SK-N-SH treated with all-trans-retinoic acid at 6 μM for 48 hours (cell line): ENCODE measurements at regions not wholly inside any gene's neighbourhood (a gene's known extent, or its start where the extent isn't known, plus 50 kb on each side); places are given as distances from the start of the nearest gene placed in this dataset.

ENCODE experiments used
- ATAC-seq: fragments of 200-7000 bp; cut with Tn5 transposase; 3 replicates; pipeline ENCODE4 v1.9.1; 2020; ENCODE audit warnings: mild to moderate bottlenecking, moderate library complexity
- ARNTL ChIP-seq: fragments of 450-650 bp; formaldehyde crosslinking; IDR thresholded peaks from 2 replicates; pipeline ENCODE4 v1.5.0; 2020; ENCODE audit warnings: low read depth, mild to moderate bottlenecking, moderate library complexity, borderline replicate concordance
- BACH2 ChIP-seq: fragments of 250-450 bp; sonication (Bioruptor Pico); IDR thresholded peaks from 2 replicates; pipeline ENCODE4 v1.9.0; 2021; ENCODE audit warnings: mild to moderate bottlenecking, borderline replicate concordance
- CREB5 ChIP-seq: fragments of 250-450 bp; sonication (Bioruptor Pico); IDR thresholded peaks from 2 replicates; pipeline ENCODE4 v1.5.1; 2020; ENCODE audit warnings: low read depth, mild to moderate bottlenecking, moderate library complexity
- CSDC2 ChIP-seq: fragments of 250-450 bp; sonication (Bioruptor Pico); IDR thresholded peaks from 2 replicates; pipeline ENCODE4 v1.5.0; 2020; ENCODE audit warnings: mild to moderate bottlenecking, moderate library complexity
- CSRNP3 ChIP-seq: fragments of 250-450 bp; sonication (Bioruptor Pico); IDR thresholded peaks from 2 replicates; pipeline ENCODE4 v1.5.1; 2021; ENCODE audit warnings: mild to moderate bottlenecking, moderate library complexity
- GLIS3 ChIP-seq: fragments of 250-450 bp; sonication (Bioruptor Pico); IDR thresholded peaks from 2 replicates; pipeline ENCODE4 v1.5.0; 2020; ENCODE audit warnings: mild to moderate bottlenecking, moderate library complexity
- ISL1 ChIP-seq: fragments of 250-450 bp; sonication (Bioruptor Pico); IDR thresholded peaks from 2 replicates; pipeline ENCODE4 v2.1.2; 2022; ENCODE audit warnings: mild to moderate bottlenecking, moderate library complexity
- OSR1 ChIP-seq: fragments of 250-450 bp; sonication (Bioruptor Pico); IDR thresholded peaks from 2 replicates; pipeline ENCODE4 v1.8.0; 2022; ENCODE audit warnings: moderate library complexity, mild to moderate bottlenecking, inconsistent platforms
- POU6F1 ChIP-seq: fragments of 250-450 bp; sonication (Bioruptor Pico); IDR thresholded peaks from 2 replicates; pipeline ENCODE4 v1.8.0; 2021; ENCODE audit warnings: low read depth, mild to moderate bottlenecking, moderate library complexity, borderline replicate concordance
- RARB ChIP-seq: fragments of 250-450 bp; sonication (Bioruptor Pico); IDR thresholded peaks from 2 replicates; pipeline ENCODE4 v1.8.0; 2021; ENCODE audit warnings: mild to moderate bottlenecking, moderate library complexity
- SNAI2 ChIP-seq: fragments of 250-450 bp; sonication (Bioruptor Pico); IDR thresholded peaks from 2 replicates; pipeline ENCODE4 v1.5.0; 2020; ENCODE audit warnings: mild to moderate bottlenecking, moderate library complexity
- TCF4 ChIP-seq: fragments of 250-450 bp; sonication (Bioruptor Pico); IDR thresholded peaks from 2 replicates; pipeline ENCODE4 v1.8.0; 2021; ENCODE audit warnings: mild to moderate bottlenecking, moderate library complexity, borderline replicate concordance
- TOX ChIP-seq: fragments of 250-450 bp; sonication (Bioruptor Pico); IDR thresholded peaks from 2 replicates; pipeline ENCODE4 v1.8.0; 2021; ENCODE audit warnings: mild to moderate bottlenecking, moderate library complexity, borderline replicate concordance
- ZC3H10 ChIP-seq: fragments of 250-450 bp; sonication (Bioruptor Pico); IDR thresholded peaks from 2 replicates; pipeline ENCODE4 v1.5.1; 2021; ENCODE audit warnings: mild to moderate bottlenecking, moderate library complexity
- ZFP3 ChIP-seq: fragments of 250-450 bp; sonication (Bioruptor Pico); IDR thresholded peaks from 2 replicates; pipeline ENCODE4 v1.5.0; 2020; ENCODE audit warnings: mild to moderate bottlenecking, moderate library complexity
- ZNF565 ChIP-seq: fragments of 450-650 bp; formaldehyde crosslinking; conservative IDR thresholded peaks from 2 replicates; pipeline ENCODE4 v1.5.0; 2020; ENCODE audit warnings: low read depth, mild to moderate bottlenecking, moderate library complexity
- ZNF70 ChIP-seq: fragments of 450-650 bp; formaldehyde crosslinking; IDR thresholded peaks from 2 replicates; pipeline ENCODE4 v1.5.0; 2020; ENCODE audit warnings: mild to moderate bottlenecking, moderate library complexity
- ZNF8 ChIP-seq: fragments of 450-650 bp; formaldehyde crosslinking; IDR thresholded peaks from 2 replicates; pipeline ENCODE4 v1.5.0; 2020; ENCODE audit warnings: mild to moderate bottlenecking, moderate library complexity
- TF ChIP-seq, protein P1 (sequence below): fragments of 250-450 bp; sonication (Bioruptor Pico); IDR thresholded peaks from 2 replicates; pipeline ENCODE4 v1.5.0; 2020; ENCODE audit warnings: mild to moderate bottlenecking, moderate library complexity

GRCh38 chr11:91263496-91264365 lies 960.9 kb upstream of the FAT3 start:
- no peak for TF ChIP-seq POU6F1 (CRISPR knock-in tag)
- no peak for TF ChIP-seq RARB
- TF ChIP-seq BACH2 (CRISPR knock-in tag) = no peak
- no peak for TF ChIP-seq ZFP3 (CRISPR knock-in tag)
- TF ChIP-seq ZC3H10 (CRISPR knock-in tag) = no peak
- no peak for TF ChIP-seq ZNF8 (CRISPR knock-in tag)
- TF ChIP-seq, protein P1, sequence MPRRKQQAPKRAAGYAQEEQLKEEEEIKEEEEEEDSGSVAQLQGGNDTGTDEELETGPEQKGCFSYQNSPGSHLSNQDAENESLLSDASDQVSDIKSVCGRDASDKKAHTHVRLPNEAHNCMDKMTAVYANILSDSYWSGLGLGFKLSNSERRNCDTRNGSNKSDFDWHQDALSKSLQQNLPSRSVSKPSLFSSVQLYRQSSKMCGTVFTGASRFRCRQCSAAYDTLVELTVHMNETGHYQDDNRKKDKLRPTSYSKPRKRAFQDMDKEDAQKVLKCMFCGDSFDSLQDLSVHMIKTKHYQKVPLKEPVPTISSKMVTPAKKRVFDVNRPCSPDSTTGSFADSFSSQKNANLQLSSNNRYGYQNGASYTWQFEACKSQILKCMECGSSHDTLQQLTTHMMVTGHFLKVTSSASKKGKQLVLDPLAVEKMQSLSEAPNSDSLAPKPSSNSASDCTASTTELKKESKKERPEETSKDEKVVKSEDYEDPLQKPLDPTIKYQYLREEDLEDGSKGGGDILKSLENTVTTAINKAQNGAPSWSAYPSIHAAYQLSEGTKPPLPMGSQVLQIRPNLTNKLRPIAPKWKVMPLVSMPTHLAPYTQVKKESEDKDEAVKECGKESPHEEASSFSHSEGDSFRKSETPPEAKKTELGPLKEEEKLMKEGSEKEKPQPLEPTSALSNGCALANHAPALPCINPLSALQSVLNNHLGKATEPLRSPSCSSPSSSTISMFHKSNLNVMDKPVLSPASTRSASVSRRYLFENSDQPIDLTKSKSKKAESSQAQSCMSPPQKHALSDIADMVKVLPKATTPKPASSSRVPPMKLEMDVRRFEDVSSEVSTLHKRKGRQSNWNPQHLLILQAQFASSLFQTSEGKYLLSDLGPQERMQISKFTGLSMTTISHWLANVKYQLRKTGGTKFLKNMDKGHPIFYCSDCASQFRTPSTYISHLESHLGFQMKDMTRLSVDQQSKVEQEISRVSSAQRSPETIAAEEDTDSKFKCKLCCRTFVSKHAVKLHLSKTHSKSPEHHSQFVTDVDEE (CRISPR knock-in tag) = no peak
- TF ChIP-seq ZNF70 (CRISPR knock-in tag) = no peak
- TF ChIP-seq ARNTL = no peak
- TF ChIP-seq GLIS3 (CRISPR knock-in tag) = no peak
- ATAC-seq = no peak

- TF ChIP-seq GLIS3 (CRISPR knock-in tag) = no peak
- TF ChIP-seq ZFP3 (CRISPR knock-in tag) = no peak
- TF ChIP-seq, protein P1 (CRISPR knock-in tag) = no peak
- no peak for TF ChIP-seq ISL1 (CRISPR knock-in tag)
- no peak for TF ChIP-seq OSR1 (CRISPR knock-in tag)
- no peak for TF ChIP-seq POU6F1 (CRISPR knock-in tag)
- no peak for TF ChIP-seq CSRNP3 (CRISPR knock-in tag)
- no peak for TF ChIP-seq SNAI2 (CRISPR knock-in tag)
- no peak for TF ChIP-seq ZNF565 (CRISPR knock-in tag)
- TF ChIP-seq ZNF8 (CRISPR knock-in tag) = no peak
- no peak for TF ChIP-seq RARB
- TF ChIP-seq TOX (CRISPR knock-in tag) = no peak
- ATAC-seq = no peak
Observed at GRCh38 chr11:91261513-91261912, 963.1 kb upstream of the FAT3 start.

DNA sequence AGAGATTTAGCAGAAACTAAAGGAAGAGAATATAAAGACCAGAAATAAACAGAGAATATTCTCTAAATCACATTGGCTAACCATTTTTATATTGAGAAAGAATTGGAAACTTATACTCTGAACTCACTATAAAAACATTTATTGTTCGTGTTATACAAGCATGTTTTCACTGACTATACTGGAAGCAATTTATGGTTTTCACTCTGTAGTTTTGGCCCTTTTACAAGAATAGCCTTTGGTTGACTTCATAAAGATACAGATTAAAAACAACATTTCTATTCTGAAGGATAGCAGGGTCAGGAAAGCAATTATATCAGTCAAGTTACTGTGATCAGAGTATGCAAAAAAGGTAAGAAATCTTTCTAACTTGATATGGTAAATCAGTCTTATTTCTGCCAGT lies 965.7 kb upstream of the FAT3 start:
- TF ChIP-seq ZC3H10 (CRISPR knock-in tag) (no peak), SNAI2 (CRISPR knock-in tag) (no peak), ARNTL (no peak), ZNF70 (CRISPR knock-in tag) (no peak), TCF4 (CRISPR knock-in tag) (no peak), GLIS3 (CRISPR knock-in tag) (no peak), OSR1 (CRISPR knock-in tag) (no peak), BACH2 (CRISPR knock-in tag) (no peak), CREB5 (CRISPR knock-in tag) (no peak), CSDC2 (no peak), TOX (CRISPR knock-in tag) (no peak)
- TF ChIP-seq, protein P1 (CRISPR knock-in tag) = no peak
- TF ChIP-seq, all 23 proteins: peak for 0

More for the DNA sequence above, 965.7 kb upstream of the FAT3 start:
- ATAC-seq = no peak
